ENCODE measurements at regions not wholly inside any gene's neighbourhood (a gene's known extent, or its start where the extent isn't known, plus 50 kb on each side); places are given as distances from the start of the nearest gene placed in this dataset.

DNA sequence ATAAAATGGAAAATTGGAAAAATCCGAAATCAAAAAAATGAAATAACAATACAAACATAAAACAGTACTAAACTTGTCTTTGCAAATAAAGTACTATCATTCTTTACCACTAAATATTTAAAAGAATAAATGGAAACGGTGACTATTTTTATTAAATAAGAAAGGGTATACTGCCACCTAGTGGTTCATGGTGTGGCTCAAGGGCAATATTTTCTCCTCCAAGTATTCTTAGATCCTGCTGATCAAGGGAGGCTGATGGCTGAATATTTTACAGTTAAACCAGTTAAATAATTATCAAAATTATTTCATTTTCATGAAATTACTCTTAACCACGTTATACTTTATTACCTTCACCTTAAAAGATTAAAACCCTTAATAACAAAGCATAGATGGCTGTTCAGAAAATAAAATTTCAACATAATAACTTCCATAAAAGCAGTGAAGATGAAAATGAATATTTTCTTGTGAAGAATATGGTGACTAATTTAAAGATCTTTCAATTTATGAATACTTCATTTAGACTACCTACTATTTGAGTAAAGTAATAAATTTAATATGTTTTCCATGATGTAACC is 1793.9 kb downstream of the NCAM2 start:
- H3K27ac ChIP-seq (ENCODE audit: low read length), result no peak overlapping the region
- intact Hi-C loops (cut with micrococcal nuclease; ENCODE audit: unreplicated experiment) (loop anchor here (10.0 kb wide), 2 partner anchors 603 to 1557 kb away; no protein-coding TSS in a partner anchor), in situ Hi-C loops (cut with HindIII; ENCODE audit: low pct_unique_long_range_greater_than_20kb, low sequenced_read_pairs) (no loop called here)
- no peak overlapping the region for H3K4me3 ChIP-seq (ENCODE audit: low read depth in 2 of 2, low read length in 2 of 2)
- no TSS peak for BruUV-seq (replicated peaks)
- ChIA-PET POLR2A (no interaction called here), CTCF (no interaction called here)
- H3K27me3 ChIP-seq (ENCODE audit: control insufficient read depth, insufficient read depth, low read length), result no peaks in the 10 kb centered on the region
- no peaks in the 10 kb centered on the region for H3K9me3 ChIP-seq (ENCODE audit: control insufficient read depth, insufficient read depth, low read depth, low read length)
- TF ChIP-seq, protein P1, sequence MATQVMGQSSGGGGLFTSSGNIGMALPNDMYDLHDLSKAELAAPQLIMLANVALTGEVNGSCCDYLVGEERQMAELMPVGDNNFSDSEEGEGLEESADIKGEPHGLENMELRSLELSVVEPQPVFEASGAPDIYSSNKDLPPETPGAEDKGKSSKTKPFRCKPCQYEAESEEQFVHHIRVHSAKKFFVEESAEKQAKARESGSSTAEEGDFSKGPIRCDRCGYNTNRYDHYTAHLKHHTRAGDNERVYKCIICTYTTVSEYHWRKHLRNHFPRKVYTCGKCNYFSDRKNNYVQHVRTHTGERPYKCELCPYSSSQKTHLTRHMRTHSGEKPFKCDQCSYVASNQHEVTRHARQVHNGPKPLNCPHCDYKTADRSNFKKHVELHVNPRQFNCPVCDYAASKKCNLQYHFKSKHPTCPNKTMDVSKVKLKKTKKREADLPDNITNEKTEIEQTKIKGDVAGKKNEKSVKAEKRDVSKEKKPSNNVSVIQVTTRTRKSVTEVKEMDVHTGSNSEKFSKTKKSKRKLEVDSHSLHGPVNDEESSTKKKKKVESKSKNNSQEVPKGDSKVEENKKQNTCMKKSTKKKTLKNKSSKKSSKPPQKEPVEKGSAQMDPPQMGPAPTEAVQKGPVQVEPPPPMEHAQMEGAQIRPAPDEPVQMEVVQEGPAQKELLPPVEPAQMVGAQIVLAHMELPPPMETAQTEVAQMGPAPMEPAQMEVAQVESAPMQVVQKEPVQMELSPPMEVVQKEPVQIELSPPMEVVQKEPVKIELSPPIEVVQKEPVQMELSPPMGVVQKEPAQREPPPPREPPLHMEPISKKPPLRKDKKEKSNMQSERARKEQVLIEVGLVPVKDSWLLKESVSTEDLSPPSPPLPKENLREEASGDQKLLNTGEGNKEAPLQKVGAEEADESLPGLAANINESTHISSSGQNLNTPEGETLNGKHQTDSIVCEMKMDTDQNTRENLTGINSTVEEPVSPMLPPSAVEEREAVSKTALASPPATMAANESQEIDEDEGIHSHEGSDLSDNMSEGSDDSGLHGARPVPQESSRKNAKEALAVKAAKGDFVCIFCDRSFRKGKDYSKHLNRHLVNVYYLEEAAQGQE (IDR thresholded peaks at IDR 0.05; ENCODE audit: insufficient read depth in 1 of 2, low read depth in 2 of 2, low read length in 1 of 2), result no peak
- no peak for TF ChIP-seq POLR2AphosphoS5 (IDR thresholded peaks at IDR 0.05; ENCODE audit: low read depth, low read length)
- TF ChIP-seq, protein P2, sequence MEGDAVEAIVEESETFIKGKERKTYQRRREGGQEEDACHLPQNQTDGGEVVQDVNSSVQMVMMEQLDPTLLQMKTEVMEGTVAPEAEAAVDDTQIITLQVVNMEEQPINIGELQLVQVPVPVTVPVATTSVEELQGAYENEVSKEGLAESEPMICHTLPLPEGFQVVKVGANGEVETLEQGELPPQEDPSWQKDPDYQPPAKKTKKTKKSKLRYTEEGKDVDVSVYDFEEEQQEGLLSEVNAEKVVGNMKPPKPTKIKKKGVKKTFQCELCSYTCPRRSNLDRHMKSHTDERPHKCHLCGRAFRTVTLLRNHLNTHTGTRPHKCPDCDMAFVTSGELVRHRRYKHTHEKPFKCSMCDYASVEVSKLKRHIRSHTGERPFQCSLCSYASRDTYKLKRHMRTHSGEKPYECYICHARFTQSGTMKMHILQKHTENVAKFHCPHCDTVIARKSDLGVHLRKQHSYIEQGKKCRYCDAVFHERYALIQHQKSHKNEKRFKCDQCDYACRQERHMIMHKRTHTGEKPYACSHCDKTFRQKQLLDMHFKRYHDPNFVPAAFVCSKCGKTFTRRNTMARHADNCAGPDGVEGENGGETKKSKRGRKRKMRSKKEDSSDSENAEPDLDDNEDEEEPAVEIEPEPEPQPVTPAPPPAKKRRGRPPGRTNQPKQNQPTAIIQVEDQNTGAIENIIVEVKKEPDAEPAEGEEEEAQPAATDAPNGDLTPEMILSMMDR (IDR thresholded peaks at IDR 0.05), result peak; percentile 51; the same call in 1 of the 2 replicates
- no peak for ATAC-seq
- H3K36me3 ChIP-seq (ENCODE audit: control insufficient read depth, insufficient read depth, low read length), result no peaks in the 10 kb centered on the region
- no peaks in the 10 kb centered on the region for H3K4me1 ChIP-seq (ENCODE audit: control insufficient read depth, insufficient read depth, low read length)
- DNase-seq (ENCODE audit: low read depth, low spot score), result peak; percentile 24

DNA sequence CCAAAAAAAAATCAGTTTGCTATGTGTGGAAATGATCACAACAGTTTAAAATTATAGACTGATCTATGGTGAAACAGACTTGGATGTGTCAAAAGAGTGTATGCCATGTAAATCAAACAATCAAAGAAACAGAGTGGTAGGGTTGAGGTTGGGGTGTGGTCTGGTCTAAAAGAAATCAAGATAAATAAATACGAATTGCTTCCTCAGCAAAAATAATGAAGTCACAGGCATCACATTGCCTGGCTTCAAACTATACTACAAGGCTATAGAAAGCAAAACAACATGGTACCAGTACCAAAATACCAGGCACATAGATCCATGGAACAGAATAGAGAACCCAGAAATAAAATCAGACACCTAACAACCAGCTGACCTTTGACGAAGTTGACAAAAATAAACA is 1796.9 kb downstream of the NCAM2 start:
- Histone ChIP-seq H3K36me3 (ENCODE audit: control insufficient read depth, insufficient read depth, low read length) (no peaks in the 10 kb centered on the region), H3K4me3 (ENCODE audit: low read depth in 2 of 2, low read length in 2 of 2) (no peak overlapping the region), H3K27me3 (ENCODE audit: control insufficient read depth, insufficient read depth, low read length) (no peaks in the 10 kb centered on the region), H3K4me1 (ENCODE audit: control insufficient read depth, insufficient read depth, low read length) (no peaks in the 10 kb centered on the region), H3K9me3 (ENCODE audit: control insufficient read depth, insufficient read depth, low read depth, low read length) (no peaks in the 10 kb centered on the region), H3K27ac (ENCODE audit: low read length) (no peak overlapping the region)
- CTCF ChIA-PET, result no interaction called here
- ATAC-seq (no peak), DNase-seq (ENCODE audit: low read depth, low spot score) (no peak)
- intact Hi-C loops (cut with micrococcal nuclease; ENCODE audit: unreplicated experiment) (loop anchor here (10.0 kb wide), 2 partner anchors 600 to 1560 kb away; no protein-coding TSS in a partner anchor), in situ Hi-C loops (cut with HindIII; ENCODE audit: low pct_unique_long_range_greater_than_20kb, low sequenced_read_pairs) (no loop called here)
- POLR2A ChIA-PET, result no interaction called here
- TF ChIP-seq, protein P1 (IDR thresholded peaks at IDR 0.05; ENCODE audit: insufficient read depth in 1 of 2, low read depth in 2 of 2, low read length in 1 of 2), result no peak
- TF ChIP-seq SIN3A (IDR thresholded peaks at IDR 0.05; ENCODE audit: borderline replicate concordance, insufficient read depth, low read depth, low read length) (no peak), TCF7L2 (IDR thresholded peaks at IDR 0.05; ENCODE audit: low read depth, low read length) (no peak), POLR2AphosphoS5 (IDR thresholded peaks at IDR 0.05; ENCODE audit: low read depth, low read length) (no peak)
- TF ChIP-seq, protein P2 (IDR thresholded peaks at IDR 0.05), result no peak
- no TSS peak for BruUV-seq (replicated peaks)

Data from Panc1 (cell line).